ENCODE measurements at regions not wholly inside any gene's neighbourhood (a gene's known extent, or its start where the extent isn't known, plus 50 kb on each side); places are given as distances from the start of the nearest gene placed in this dataset.

DNA sequence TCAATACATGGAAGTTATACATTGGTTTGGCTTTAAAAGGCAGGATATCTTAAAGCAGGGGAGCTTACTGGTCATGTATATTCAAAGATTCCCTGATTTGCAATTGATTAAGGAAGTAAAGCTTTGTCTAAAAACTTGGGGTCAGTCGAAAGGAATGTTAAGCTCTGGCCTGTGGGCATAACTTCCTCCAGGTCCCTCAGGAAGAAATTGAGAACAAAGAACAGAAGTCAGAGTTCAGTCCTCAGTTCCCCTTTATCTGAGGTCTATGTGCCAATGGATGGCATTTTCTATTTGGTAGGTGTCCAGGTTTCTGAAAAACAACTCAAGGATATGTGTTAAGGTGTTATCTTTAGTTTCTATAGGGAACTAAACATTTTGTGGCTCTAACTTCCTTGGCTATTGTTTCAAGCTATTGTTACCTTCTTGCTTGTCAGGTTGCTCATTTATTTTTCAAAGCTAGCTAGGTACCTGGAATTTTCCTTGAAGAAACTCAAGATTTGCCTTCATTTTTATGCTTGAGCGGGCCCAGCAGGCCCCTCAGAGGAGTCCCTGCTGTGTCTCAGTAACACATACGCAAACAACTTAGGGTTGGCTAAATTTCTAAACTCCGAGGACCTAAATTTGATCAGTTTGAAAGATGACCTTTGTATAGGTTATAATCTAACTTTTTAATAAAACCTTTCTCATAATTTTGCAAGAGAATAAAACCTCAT is 135.0 kb upstream of the UBE2E2 start:
- H3K27ac ChIP-seq (ENCODE audit: extremely low read depth, low read depth, low read length): no peak overlapping the region
- CTCF ChIA-PET: interaction anchor here (0.6 to 1.3 kb wide), 2 partner anchors 9 to 193 kb away, joined by 3 to 4 read pairs; no protein-coding TSS in a partner anchor

GRCh38 chr3:23071296-23071695 is 131.8 kb upstream of the UBE2E2 start:
- no peaks in the 10 kb centered on the region for H3K36me3 ChIP-seq (ENCODE audit: control insufficient read depth in 2 of 2, insufficient read depth in 1 of 2, low read length in 2 of 2)
- ChIA-PET CTCF (no interaction called here), POLR2A (no interaction called here)
- no peak overlapping the region for H3K4me3 ChIP-seq (ENCODE audit: low read depth, low read length)
- H3K27ac ChIP-seq (ENCODE audit: extremely low read depth, low read depth, low read length): no peak overlapping the region
- peaks cover 6% of the 10 kb centered on the region for H3K4me1 ChIP-seq (ENCODE audit: control insufficient read depth, insufficient read depth, low read length)
- no peaks in the 10 kb centered on the region for H3K9me3 ChIP-seq (ENCODE audit: control insufficient read depth, insufficient read depth, low read depth, low read length)
- TF ChIP-seq, protein P1, sequence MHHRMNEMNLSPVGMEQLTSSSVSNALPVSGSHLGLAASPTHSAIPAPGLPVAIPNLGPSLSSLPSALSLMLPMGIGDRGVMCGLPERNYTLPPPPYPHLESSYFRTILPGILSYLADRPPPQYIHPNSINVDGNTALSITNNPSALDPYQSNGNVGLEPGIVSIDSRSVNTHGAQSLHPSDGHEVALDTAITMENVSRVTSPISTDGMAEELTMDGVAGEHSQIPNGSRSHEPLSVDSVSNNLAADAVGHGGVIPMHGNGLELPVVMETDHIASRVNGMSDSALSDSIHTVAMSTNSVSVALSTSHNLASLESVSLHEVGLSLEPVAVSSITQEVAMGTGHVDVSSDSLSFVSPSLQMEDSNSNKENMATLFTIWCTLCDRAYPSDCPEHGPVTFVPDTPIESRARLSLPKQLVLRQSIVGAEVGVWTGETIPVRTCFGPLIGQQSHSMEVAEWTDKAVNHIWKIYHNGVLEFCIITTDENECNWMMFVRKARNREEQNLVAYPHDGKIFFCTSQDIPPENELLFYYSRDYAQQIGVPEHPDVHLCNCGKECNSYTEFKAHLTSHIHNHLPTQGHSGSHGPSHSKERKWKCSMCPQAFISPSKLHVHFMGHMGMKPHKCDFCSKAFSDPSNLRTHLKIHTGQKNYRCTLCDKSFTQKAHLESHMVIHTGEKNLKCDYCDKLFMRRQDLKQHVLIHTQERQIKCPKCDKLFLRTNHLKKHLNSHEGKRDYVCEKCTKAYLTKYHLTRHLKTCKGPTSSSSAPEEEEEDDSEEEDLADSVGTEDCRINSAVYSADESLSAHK (tag by site-specific recombination; IDR thresholded peaks at IDR 0.05): no peak
- TF ChIP-seq ZNF174 (tag by site-specific recombination; IDR thresholded peaks at IDR 0.05) (no peak), SCRT1 (tag by site-specific recombination; IDR thresholded peaks at IDR 0.05; ENCODE audit: borderline replicate concordance) (no peak), ZNF707 (tag by site-specific recombination; IDR thresholded peaks at IDR 0.05) (no peak), ZSCAN30 (tag by site-specific recombination; IDR thresholded peaks at IDR 0.05) (no peak)
- TF ChIP-seq, protein P2, sequence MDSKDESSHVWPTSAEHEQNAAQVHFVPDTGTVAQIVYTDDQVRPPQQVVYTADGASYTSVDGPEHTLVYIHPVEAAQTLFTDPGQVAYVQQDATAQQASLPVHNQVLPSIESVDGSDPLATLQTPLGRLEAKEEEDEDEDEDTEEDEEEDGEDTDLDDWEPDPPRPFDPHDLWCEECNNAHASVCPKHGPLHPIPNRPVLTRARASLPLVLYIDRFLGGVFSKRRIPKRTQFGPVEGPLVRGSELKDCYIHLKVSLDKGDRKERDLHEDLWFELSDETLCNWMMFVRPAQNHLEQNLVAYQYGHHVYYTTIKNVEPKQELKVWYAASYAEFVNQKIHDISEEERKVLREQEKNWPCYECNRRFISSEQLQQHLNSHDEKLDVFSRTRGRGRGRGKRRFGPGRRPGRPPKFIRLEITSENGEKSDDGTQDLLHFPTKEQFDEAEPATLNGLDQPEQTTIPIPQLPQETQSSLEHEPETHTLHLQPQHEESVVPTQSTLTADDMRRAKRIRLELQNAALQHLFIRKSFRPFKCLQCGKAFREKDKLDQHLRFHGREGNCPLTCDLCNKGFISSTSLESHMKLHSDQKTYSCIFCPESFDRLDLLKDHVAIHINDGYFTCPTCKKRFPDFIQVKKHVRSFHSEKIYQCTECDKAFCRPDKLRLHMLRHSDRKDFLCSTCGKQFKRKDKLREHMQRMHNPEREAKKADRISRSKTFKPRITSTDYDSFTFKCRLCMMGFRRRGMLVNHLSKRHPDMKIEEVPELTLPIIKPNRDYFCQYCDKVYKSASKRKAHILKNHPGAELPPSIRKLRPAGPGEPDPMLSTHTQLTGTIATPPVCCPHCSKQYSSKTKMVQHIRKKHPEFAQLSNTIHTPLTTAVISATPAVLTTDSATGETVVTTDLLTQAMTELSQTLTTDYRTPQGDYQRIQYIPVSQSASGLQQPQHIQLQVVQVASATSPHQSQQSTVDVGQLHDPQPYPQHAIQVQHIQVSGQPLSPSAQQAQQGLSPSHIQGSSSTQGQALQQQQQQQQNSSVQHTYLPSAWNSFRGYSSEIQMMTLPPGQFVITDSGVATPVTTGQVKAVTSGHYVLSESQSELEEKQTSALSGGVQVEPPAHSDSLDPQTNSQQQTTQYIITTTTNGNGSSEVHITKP (tag by site-specific recombination; IDR thresholded peaks at IDR 0.05): no peak

More for the DNA sequence above, 135.0 kb upstream of the UBE2E2 start:
- Histone ChIP-seq H3K4me3 (ENCODE audit: low read depth, low read length) (no peak overlapping the region), H3K4me1 (ENCODE audit: control insufficient read depth, insufficient read depth, low read length) (no peaks in the 10 kb centered on the region), H3K36me3 (ENCODE audit: control insufficient read depth in 2 of 2, insufficient read depth in 1 of 2, low read length in 2 of 2) (no peaks in the 10 kb centered on the region), H3K9me3 (ENCODE audit: control insufficient read depth, insufficient read depth, low read depth, low read length) (no peaks in the 10 kb centered on the region)
- POLR2A ChIA-PET: no interaction called here
- TF ChIP-seq PRDM1 (tag by site-specific recombination; IDR thresholded peaks at IDR 0.05): no peak
- no peak for TF ChIP-seq IKZF3 (tag by site-specific recombination; IDR thresholded peaks at IDR 0.05)
- TF ChIP-seq ZNF335 (tag by site-specific recombination; conservative IDR thresholded peaks at IDR 0.05): no peak
- no peak for TF ChIP-seq ZNF660 (tag by site-specific recombination; IDR thresholded peaks at IDR 0.05)
- TF ChIP-seq, protein P3, sequence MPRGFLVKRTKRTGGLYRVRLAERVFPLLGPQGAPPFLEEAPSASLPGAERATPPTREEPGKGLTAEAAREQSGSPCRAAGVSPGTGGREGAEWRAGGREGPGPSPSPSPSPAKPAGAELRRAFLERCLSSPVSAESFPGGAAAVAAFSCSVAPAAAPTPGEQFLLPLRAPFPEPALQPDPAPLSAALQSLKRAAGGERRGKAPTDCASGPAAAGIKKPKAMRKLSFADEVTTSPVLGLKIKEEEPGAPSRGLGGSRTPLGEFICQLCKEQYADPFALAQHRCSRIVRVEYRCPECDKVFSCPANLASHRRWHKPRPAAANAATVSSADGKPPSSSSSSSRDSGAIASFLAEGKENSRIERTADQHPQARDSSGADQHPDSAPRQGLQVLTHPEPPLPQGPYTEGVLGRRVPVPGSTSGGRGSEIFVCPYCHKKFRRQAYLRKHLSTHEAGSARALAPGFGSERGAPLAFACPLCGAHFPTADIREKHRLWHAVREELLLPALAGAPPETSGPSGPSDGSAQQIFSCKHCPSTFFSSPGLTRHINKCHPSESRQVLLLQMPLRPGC (tag by site-specific recombination; IDR thresholded peaks at IDR 0.05): no peak
- TF ChIP-seq, protein P4, sequence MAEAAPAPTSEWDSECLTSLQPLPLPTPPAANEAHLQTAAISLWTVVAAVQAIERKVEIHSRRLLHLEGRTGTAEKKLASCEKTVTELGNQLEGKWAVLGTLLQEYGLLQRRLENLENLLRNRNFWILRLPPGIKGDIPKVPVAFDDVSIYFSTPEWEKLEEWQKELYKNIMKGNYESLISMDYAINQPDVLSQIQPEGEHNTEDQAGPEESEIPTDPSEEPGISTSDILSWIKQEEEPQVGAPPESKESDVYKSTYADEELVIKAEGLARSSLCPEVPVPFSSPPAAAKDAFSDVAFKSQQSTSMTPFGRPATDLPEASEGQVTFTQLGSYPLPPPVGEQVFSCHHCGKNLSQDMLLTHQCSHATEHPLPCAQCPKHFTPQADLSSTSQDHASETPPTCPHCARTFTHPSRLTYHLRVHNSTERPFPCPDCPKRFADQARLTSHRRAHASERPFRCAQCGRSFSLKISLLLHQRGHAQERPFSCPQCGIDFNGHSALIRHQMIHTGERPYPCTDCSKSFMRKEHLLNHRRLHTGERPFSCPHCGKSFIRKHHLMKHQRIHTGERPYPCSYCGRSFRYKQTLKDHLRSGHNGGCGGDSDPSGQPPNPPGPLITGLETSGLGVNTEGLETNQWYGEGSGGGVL (tag by site-specific recombination; IDR thresholded peaks at IDR 0.05): no peak
- TF ChIP-seq, protein P2 (tag by site-specific recombination; IDR thresholded peaks at IDR 0.05): no peak
- TF ChIP-seq, protein P1 (tag by site-specific recombination; IDR thresholded peaks at IDR 0.05): no peak
- no peak for TF ChIP-seq ZNF10 (tag by site-specific recombination; IDR thresholded peaks at IDR 0.05)
- no peak for TF ChIP-seq GFI1B (tag by site-specific recombination; IDR thresholded peaks at IDR 0.05)
- TF ChIP-seq YY2 (tag by site-specific recombination; IDR thresholded peaks at IDR 0.05): no peak
- no peak for TF ChIP-seq ZNF596 (tag by site-specific recombination; IDR thresholded peaks at IDR 0.05)
- TF ChIP-seq ZNF776 (tag by site-specific recombination; IDR thresholded peaks at IDR 0.05; ENCODE audit: borderline replicate concordance): no peak

Data from HEK293 (cell line).